NCI-H2107 (cell line): ENCODE measurements at regions not wholly inside any gene's neighbourhood (a gene's known extent, or its start where the extent isn't known, plus 50 kb on each side); places are given as distances from the start of the nearest gene placed in this dataset.

Source experiments
- DNase-seq: peaks from one replicate; lab custom pipeline; 2025; lab: John Stamatoyannopoulos, UW

- DNase-seq = no peak
Observed at GRCh38 chr12:92463171-92463570, 239.6 kb upstream of the PLEKHG7 start.

- no peak for DNase-seq
Observed at GRCh38 chr12:92462527-92462926, 240.3 kb upstream of the PLEKHG7 start.

GRCh38 chr12:92462049-92462448 is 240.7 kb upstream of the PLEKHG7 start:
- DNase-seq = no peak

GRCh38 chr12:92459850-92460249 is 242.9 kb upstream of the PLEKHG7 start:
- DNase-seq = no peak

- DNase-seq = no peak
Observed at GRCh38 chr12:92458996-92459395, 243.8 kb upstream of the PLEKHG7 start.

- no peak for DNase-seq
Observed at GRCh38 chr12:92457458-92458180, 245.2 kb upstream of the PLEKHG7 start.

GRCh38 chr12:92452763-92453162 is 250.0 kb upstream of the PLEKHG7 start:
- DNase-seq = no peak

GRCh38 chr12:92446083-92446460 is 256.7 kb upstream of the PLEKHG7 start:
- DNase-seq = no peak

GRCh38 chr12:92445253-92446082 is 257.3 kb upstream of the PLEKHG7 start:
- DNase-seq = no peak

- no peak for DNase-seq
Observed at GRCh38 chr12:92444763-92445162, 258.0 kb upstream of the PLEKHG7 start.

GRCh38 chr12:92442782-92443181 is 260.0 kb upstream of the PLEKHG7 start:
- DNase-seq = no peak

- DNase-seq = no peak
Observed at GRCh38 chr12:92440072-92440471, 262.7 kb upstream of the PLEKHG7 start.

GRCh38 chr12:92439420-92439805 is 263.4 kb upstream of the PLEKHG7 start:
- DNase-seq = no peak

GRCh38 chr12:92438641-92439419 is 264.0 kb upstream of the PLEKHG7 start:
- DNase-seq = no peak

- DNase-seq = no peak
Observed at GRCh38 chr12:92437452-92437851, 265.3 kb upstream of the PLEKHG7 start.

- no peak for DNase-seq
Observed at GRCh38 chr12:92436856-92437255, 265.9 kb upstream of the PLEKHG7 start.

GRCh38 chr12:92434607-92435025 is 268.2 kb upstream of the PLEKHG7 start:
- DNase-seq = no peak

- DNase-seq = no peak
Observed at GRCh38 chr12:92432724-92433441, 269.9 kb upstream of the PLEKHG7 start.

- DNase-seq = no peak
Observed at GRCh38 chr12:92431146-92431545, 271.6 kb upstream of the PLEKHG7 start.

- no peak for DNase-seq
Observed at GRCh38 chr12:92426332-92426731, 276.5 kb upstream of the PLEKHG7 start.

GRCh38 chr12:92425165-92425564 is 277.6 kb upstream of the PLEKHG7 start:
- no peak for DNase-seq

- no peak for DNase-seq
Observed at GRCh38 chr12:92424338-92424737, 278.5 kb upstream of the PLEKHG7 start.
